Body of pancreas (tissue), 4 donors: ENCODE measurements at regions not wholly inside any gene's neighbourhood (a gene's known extent, or its start where the extent isn't known, plus 50 kb on each side); places are given as distances from the start of the nearest gene placed in this dataset.

Experiments used
- ATAC-seq: fragments of 150-250 bp; one replicate; pipeline ENCODE4 v1.9.1; 2016
- DNase-seq, 4 donors: peaks; one replicate each; pipeline ENCODE4 v3.0.0-alpha.2; 2019
- H3K27ac ChIP-seq, 4 donors: fragments of 200-600 bp; sonication (generic); 1 replicate in 3 of 4; 2 replicates in 1 of 4; pipeline versions ENCODE4 v1.5.1 to v1.6.1; 2016 to 2019; ENCODE audit warnings: mild to moderate bottlenecking in 1 of 4, mixed read lengths in 1 of 4, moderate library complexity in 1 of 4
- H3K27me3 ChIP-seq, 2 donors: fragments of 200-600 bp; sonication (generic); one replicate each; pipeline ENCODE4 v1.6.0; 2016; ENCODE audit warnings: mild to moderate bottlenecking in 1 of 2
- H3K36me3 ChIP-seq, 2 donors: fragments of 200-600 bp; sonication (generic); replicated peaks in 1 of 2; 2 replicates each; pipeline ENCODE4 v1.5.1; 2016; ENCODE audit warnings: low read depth in 2 of 2; ENCODE audit not compliant: insufficient read depth in 1 of 2
- H3K4me1 ChIP-seq: fragments of 200-600 bp; sonication (generic); one replicate; pipeline ENCODE4 v1.6.0; 2016
- H3K4me3 ChIP-seq, 2 donors: fragments of 200-600 bp; sonication (generic); 1 replicate in 1 of 2; 2 replicates in 1 of 2; pipeline ENCODE4 v1.5.1; 2016 to 2019
- H3K9me3 ChIP-seq, 3 donors: fragments of 200-600 bp; sonication (generic); 1 replicate in 2 of 3; 2 replicates in 1 of 3; pipeline ENCODE4 v1.5.1; 2016
- CTCF ChIP-seq, 7 experiments: fragments of 450-650 bp in 4 of 7; fragments of 200-600 bp in 3 of 7; sonication (generic) in 3 of 7; IDR thresholded peaks; one replicate each; pipeline ENCODE4 v1.5.1; 2016 to 2019; ENCODE audit warnings: antibody characterized with exemption in 7 of 7
- POLR2A ChIP-seq, 3 donors: fragments of 450-650 bp; IDR thresholded peaks; one replicate each; pipeline ENCODE4 v1.6.1; 2016; ENCODE audit warnings: antibody characterized with exemption in 3 of 3, mild to moderate bottlenecking in 2 of 3
- WGBS, 2 donors: methylation state at CpG; one replicate each; pipeline ENCODE4 v1.1.5; 2017; 5-methylcytosine and 5-hydroxymethylcytosine counted together
- intact Hi-C: fragments of 100-400 bp; cut with DNase I; formaldehyde crosslinking; loops from one replicate; pipeline ENCODE4 v1.15.1; 2023

DNA sequence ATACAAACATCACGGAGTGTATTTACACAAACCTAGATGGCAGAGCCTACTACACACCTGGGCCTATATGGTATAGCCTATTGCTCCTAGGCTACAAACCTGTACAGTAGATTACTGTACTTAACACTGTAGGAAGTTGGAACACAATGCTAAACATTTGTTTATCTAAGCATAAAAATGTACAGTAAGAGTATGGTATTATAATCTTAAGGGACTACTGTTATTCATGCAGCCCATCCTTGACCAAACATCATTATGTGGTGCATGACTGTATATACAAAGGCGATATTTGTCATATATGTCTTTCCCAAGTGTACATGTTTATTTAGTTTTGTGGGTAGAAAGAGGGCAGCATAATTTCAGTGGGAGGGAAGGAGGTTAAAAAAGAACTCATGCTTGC lies 177.7 kb upstream of the FSTL5 start:
- intact Hi-C loops, result no loop called here

DNA sequence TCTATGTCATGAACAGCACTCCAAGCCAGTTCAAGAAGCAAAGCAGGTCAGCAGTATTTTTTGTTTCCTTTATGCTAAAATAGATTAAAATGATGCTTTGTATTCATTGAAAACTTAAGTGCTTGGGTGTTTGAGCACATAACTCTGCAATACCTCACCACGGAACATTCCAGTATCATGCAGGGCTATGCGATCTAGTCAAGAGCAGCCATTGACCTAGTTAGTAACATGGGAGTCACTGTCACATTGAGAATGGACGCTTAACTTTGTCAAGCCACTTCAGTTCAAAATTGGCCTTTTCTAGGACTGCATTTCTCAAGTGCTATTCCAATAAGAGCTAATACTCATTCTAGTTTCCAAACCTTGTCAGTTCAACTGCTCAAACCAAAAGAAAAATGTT lies 160.1 kb upstream of the FSTL5 start:
- H3K4me1 ChIP-seq, result no peaks in the 10 kb centered on the region
- no peak for TF ChIP-seq POLR2A (IDR thresholded peaks at IDR 0.05)
- TF ChIP-seq CTCF (IDR thresholded peaks at IDR 0.05), result no peak
- H3K27ac ChIP-seq, result no peak overlapping the region
- no peaks in the 10 kb centered on the region for H3K27me3 ChIP-seq
- WGBS, 2 donors, result 80 to 83% methylated on average over 3 of the region's 3 CpGs
- H3K4me3 ChIP-seq, result no peak overlapping the region
- H3K36me3 ChIP-seq, result no peaks in the 10 kb centered on the region
- no peak for DNase-seq
- no peak for ATAC-seq
- intact Hi-C loops, result no loop called here
- H3K9me3 ChIP-seq, result no peaks in the 10 kb centered on the region

More for the DNA sequence above, 177.7 kb upstream of the FSTL5 start:
- TF ChIP-seq POLR2A (IDR thresholded peaks at IDR 0.05) (no peak), CTCF (IDR thresholded peaks at IDR 0.05) (no peak)
- Histone ChIP-seq H3K9me3 (no peaks in the 10 kb centered on the region), H3K27me3 (no peaks in the 10 kb centered on the region), H3K27ac (no peak overlapping the region), H3K4me3 (no peak overlapping the region), H3K36me3 (no peaks in the 10 kb centered on the region), H3K4me1 (no peaks in the 10 kb centered on the region)
- 44 to 59% methylated on average over 2 of the region's 2 CpGs for WGBS, 2 donors
- no peak for DNase-seq
- ATAC-seq, result no peak

DNA sequence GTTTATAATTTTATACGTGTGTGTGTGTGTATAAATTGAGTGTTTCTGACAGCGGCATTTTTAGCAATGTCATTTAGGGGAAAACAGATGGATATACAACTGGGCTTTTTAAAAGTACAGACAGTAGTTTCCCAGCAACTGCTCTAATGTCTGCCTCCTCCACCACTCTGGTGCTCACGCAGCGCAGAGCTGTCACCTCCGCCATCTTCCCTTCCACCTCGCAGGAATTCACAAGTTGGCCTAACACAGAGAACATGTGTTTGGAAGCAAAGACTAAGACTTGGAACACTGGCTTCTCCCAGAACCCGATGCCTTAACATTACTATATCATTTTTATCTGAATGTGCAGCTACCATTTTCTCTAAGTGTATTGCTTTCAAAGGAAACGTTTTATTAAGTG lies 158.3 kb upstream of the FSTL5 start:
- no peaks in the 10 kb centered on the region for H3K9me3 ChIP-seq
- H3K27me3 ChIP-seq, result no peaks in the 10 kb centered on the region
- TF ChIP-seq POLR2A (IDR thresholded peaks at IDR 0.05) (no peak), CTCF (IDR thresholded peaks at IDR 0.05) (no peak)
- H3K27ac ChIP-seq, result no peak overlapping the region
- intact Hi-C loops, result no loop called here
- no peak overlapping the region for H3K4me3 ChIP-seq
- DNase-seq (no peak), ATAC-seq (no peak)
- 80 to 84% methylated on average over 8 of the region's 8 CpGs for WGBS, 2 donors
- no peaks in the 10 kb centered on the region for H3K36me3 ChIP-seq
- no peaks in the 10 kb centered on the region for H3K4me1 ChIP-seq

GRCh38 chr4:162285753-162286152 lies 122.0 kb upstream of the FSTL5 start:
- no peaks in the 10 kb centered on the region for H3K9me3 ChIP-seq
- H3K27me3 ChIP-seq, result no peaks in the 10 kb centered on the region
- no peaks in the 10 kb centered on the region for H3K4me1 ChIP-seq
- no peaks in the 10 kb centered on the region for H3K36me3 ChIP-seq
- WGBS, 2 donors, result 79 to 92% methylated on average over 2 of the region's 2 CpGs
- no peak overlapping the region for H3K27ac ChIP-seq
- DNase-seq (no peak), ATAC-seq (no peak)
- intact Hi-C loops, result no loop called here
- no peak for TF ChIP-seq CTCF (IDR thresholded peaks at IDR 0.05)
- TF ChIP-seq POLR2A (IDR thresholded peaks at IDR 0.05), result no peak
- no peak overlapping the region for H3K4me3 ChIP-seq

DNA sequence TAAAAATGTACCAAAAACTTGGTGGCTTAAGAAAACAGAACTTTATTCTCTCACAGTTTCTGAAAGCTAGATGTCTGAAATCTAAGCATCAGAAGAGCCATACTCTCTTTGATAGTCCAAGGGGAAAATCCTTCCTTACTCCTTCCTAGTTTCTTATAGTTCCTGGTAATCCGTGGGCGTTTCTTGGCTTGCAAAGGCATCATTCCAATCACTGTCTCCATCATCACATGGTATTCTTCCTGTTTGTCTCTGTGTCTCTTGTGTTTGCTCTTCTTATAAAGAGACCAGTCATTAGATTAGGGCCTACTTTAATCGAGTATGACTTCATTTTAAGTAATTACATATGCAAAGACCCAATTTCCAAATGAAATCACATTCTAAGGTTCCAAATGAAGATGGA lies 118.9 kb upstream of the FSTL5 start:
- H3K4me1 ChIP-seq, result no peaks in the 10 kb centered on the region
- H3K9me3 ChIP-seq, result no peaks in the 10 kb centered on the region
- WGBS, 2 donors, result 52 to 58% methylated on average over 3 of the region's 3 CpGs
- ATAC-seq (no peak), DNase-seq (no peak)
- no peaks in the 10 kb centered on the region for H3K36me3 ChIP-seq
- no peak for TF ChIP-seq CTCF (IDR thresholded peaks at IDR 0.05)
- TF ChIP-seq POLR2A (IDR thresholded peaks at IDR 0.05), result no peak
- no peak overlapping the region for H3K27ac ChIP-seq
- intact Hi-C loops, result no loop called here
- no peak overlapping the region for H3K4me3 ChIP-seq
- no peaks in the 10 kb centered on the region for H3K27me3 ChIP-seq
